ENCODE measurements at regions not wholly inside any gene's neighbourhood (a gene's known extent, or its start where the extent isn't known, plus 50 kb on each side); places are given as distances from the start of the nearest gene placed in this dataset.
"Not testable (repeated sequence)": the region's sequence is repeated elsewhere in the genome, so short reads cannot be mapped to it uniquely, and the experiment has no call there.

DNA sequence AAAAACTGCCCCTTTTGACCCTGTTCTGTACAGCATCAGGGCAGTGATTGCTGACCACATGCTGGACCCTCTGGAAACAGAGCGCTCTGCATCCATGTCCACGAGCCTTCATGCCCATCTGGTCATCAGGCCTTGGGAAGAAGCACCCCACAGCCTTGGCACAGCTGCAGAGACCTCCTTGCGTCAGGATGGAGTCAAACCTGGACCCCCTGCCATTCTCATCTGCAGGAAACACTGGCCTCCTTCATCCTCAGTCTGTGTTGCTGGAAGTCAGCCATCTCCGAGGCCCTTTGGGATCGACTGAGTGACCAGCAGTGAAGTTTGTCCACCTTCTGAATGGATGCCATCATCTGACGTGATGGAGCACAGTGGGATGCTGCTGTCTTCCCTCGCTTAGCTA lies 2138.3 kb upstream of the DEFB115 start:
- H3K27me3 Mint-ChIP-seq (ENCODE audit: low read depth): no peaks in the 10 kb centered on the region
- no peaks in the 10 kb centered on the region for H3K36me3 Mint-ChIP-seq (ENCODE audit: low read depth)
- no peak overlapping the region for H3K27ac Mint-ChIP-seq
- peaks cover 78% of the 10 kb centered on the region for H3K9me3 Mint-ChIP-seq
- no peak overlapping the region for H3K4me3 Mint-ChIP-seq
- TF ChIP-seq, protein P1, sequence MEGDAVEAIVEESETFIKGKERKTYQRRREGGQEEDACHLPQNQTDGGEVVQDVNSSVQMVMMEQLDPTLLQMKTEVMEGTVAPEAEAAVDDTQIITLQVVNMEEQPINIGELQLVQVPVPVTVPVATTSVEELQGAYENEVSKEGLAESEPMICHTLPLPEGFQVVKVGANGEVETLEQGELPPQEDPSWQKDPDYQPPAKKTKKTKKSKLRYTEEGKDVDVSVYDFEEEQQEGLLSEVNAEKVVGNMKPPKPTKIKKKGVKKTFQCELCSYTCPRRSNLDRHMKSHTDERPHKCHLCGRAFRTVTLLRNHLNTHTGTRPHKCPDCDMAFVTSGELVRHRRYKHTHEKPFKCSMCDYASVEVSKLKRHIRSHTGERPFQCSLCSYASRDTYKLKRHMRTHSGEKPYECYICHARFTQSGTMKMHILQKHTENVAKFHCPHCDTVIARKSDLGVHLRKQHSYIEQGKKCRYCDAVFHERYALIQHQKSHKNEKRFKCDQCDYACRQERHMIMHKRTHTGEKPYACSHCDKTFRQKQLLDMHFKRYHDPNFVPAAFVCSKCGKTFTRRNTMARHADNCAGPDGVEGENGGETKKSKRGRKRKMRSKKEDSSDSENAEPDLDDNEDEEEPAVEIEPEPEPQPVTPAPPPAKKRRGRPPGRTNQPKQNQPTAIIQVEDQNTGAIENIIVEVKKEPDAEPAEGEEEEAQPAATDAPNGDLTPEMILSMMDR (IDR thresholded peaks at IDR 0.05; ENCODE audit: unreplicated experiment in 3 of 3): no peak
- H3K4me1 Mint-ChIP-seq: no peaks in the 10 kb centered on the region

DNA sequence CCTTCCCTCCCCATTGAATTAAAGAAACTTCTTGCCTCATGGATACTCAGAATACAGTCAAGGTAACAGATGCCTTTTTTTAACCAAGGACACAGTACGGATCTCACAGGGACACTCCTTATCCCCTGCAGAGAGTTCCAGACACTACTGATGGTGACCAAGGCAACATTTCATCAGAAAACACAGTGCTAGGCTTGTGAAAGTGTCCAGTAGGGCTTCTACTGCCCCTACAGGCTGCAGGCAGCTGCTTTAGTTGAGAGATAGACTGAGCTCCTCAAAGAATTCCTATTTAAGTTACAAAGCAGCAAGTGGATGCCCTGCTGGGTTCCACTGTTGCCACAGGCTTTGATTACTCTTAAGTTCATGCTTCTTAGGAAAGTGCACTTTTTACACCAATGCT lies 2137.8 kb upstream of the DEFB115 start:
- not testable (repeated sequence) for H3K27ac Mint-ChIP-seq; H3K36me3 Mint-ChIP-seq (ENCODE audit: low read depth); H3K4me1 Mint-ChIP-seq; H3K27me3 Mint-ChIP-seq (ENCODE audit: low read depth); H3K4me3 Mint-ChIP-seq
- H3K9me3 Mint-ChIP-seq: peaks cover 80% of the 10 kb centered on the region

DNA sequence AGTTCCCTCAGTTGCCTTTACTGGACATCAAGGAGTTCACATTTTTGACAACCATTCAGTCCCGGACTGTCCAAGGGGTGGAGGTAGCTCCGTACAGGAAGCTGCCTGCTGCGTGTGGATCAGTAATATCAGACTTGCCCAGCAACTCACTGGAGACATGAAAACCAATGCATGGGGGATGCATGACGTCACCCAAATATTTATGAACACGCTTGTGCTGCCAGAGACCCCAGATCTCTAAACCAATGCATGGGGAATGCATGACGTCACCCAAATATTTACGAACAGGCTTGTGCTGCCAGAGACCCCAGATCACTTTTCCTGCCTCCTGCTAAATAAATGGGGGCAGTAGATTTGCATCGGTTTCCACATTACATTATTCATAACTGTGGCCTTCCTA lies 2137.4 kb upstream of the DEFB115 start:
- H3K4me1 Mint-ChIP-seq; H3K27me3 Mint-ChIP-seq (ENCODE audit: low read depth); H3K36me3 Mint-ChIP-seq (ENCODE audit: low read depth); H3K4me3 Mint-ChIP-seq; H3K27ac Mint-ChIP-seq: not testable (repeated sequence)
- peaks cover 81% of the 10 kb centered on the region for H3K9me3 Mint-ChIP-seq

DNA sequence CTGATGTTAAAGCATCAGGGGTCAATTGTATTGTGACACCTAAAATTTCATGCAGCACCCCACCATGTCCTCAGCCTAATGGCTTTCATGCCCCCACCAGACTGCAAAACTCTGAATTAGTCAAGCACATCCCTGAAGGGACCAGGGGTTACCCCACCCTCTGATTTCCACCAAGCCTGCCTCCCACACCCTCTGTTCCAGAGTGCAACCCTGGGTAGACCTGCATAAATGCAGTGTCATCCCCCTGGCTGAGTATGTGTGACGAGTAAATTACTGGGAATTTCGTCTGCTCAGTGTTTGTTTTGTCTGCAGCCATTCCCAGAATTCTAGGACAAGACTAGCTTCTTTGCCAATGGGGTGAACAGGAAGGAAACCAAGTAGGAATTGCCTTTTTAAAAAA lies 2136.9 kb upstream of the DEFB115 start:
- H3K4me3 Mint-ChIP-seq; H3K27me3 Mint-ChIP-seq (ENCODE audit: low read depth); H3K36me3 Mint-ChIP-seq (ENCODE audit: low read depth); H3K4me1 Mint-ChIP-seq; H3K27ac Mint-ChIP-seq: not testable (repeated sequence)
- peaks cover 77% of the 10 kb centered on the region for H3K9me3 Mint-ChIP-seq

DNA sequence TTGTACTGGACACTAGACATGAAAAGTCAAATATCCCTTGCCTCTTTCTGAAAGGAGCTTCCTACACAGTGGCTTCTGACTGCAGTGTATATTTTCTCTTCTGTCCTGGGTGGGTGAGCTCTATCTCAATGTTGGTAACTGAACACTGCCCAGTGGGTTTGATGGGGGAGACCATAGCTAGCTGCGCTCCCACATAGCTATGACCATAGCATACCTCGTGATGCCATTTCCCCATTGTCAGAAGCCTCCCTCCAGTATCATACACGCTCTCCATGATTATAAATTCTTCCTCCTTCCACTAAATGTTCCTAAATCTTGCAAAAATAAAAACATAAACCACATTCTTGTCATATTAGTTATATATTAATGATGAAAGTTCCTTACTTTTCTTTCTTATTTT lies 2134.7 kb upstream of the DEFB115 start:
- H3K36me3 Mint-ChIP-seq (ENCODE audit: low read depth); H3K27ac Mint-ChIP-seq; H3K4me3 Mint-ChIP-seq; H3K27me3 Mint-ChIP-seq (ENCODE audit: low read depth); H3K4me1 Mint-ChIP-seq: not testable (repeated sequence)
- H3K9me3 Mint-ChIP-seq: peaks cover 61% of the 10 kb centered on the region

DNA sequence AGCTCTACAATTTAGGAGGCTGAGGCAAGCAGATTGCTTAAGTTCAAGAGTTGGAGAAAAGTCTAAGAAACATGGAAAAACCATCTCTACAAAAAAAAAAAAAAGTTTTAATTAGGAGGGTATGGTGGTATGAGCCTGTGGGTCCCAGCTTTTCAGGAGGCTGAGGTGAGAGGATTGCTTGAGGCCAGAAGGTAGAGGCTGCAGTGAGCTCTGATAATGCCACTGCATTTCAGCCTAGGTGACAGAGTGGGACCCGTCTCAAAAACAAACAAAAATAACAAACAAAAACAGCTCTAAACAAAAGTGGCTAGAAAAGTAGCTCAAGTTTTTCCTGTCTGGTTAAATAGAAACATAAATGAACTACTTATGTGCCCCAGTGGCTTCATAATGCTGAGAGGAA lies 2133.6 kb upstream of the DEFB115 start:
- H3K9me3 Mint-ChIP-seq: peaks cover 52% of the 10 kb centered on the region
- H3K4me3 Mint-ChIP-seq: no peak overlapping the region
- H3K4me1 Mint-ChIP-seq: no peaks in the 10 kb centered on the region
- H3K36me3 Mint-ChIP-seq (ENCODE audit: low read depth): no peaks in the 10 kb centered on the region
- TF ChIP-seq, protein P1 (IDR thresholded peaks at IDR 0.05; ENCODE audit: unreplicated experiment in 3 of 3): no peak
- H3K27ac Mint-ChIP-seq: no peak overlapping the region
- H3K27me3 Mint-ChIP-seq (ENCODE audit: low read depth): no peaks in the 10 kb centered on the region

Measured in nephron (organoid).